Daoy (cell line): ENCODE measurements at regions not wholly inside any gene's neighbourhood (a gene's known extent, or its start where the extent isn't known, plus 50 kb on each side); places are given as distances from the start of the nearest gene placed in this dataset.
"Not testable (repeated sequence)": the region's sequence is repeated elsewhere in the genome, so short reads cannot be mapped to it uniquely, and the experiment has no call there.

Experiments
- DNase-seq: peaks from one replicate; pipeline ENCODE4 v3.0.0-alpha.2; 2015; ENCODE audit warnings: low read depth

DNA sequence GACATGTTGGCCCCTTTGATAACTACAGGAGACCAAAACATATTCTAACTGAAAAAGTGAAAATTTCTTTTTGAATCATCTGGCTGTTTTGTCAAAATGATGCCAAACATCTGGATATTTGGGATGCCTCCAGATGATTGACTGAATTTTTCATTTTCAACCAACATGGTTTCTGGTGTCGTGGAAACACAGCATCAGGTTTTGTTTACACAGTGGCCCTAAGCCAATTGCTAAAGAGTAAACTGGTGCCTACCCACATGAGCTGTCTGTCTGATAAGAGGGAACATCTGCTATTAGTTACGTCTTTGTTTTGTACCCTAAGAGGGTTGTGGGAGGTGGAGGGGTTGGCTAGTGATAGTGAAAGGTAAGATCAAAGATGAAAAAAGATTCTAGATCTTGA lies 204.8 kb downstream of the KCNK2 start:
- DNase-seq, result no peak

DNA sequence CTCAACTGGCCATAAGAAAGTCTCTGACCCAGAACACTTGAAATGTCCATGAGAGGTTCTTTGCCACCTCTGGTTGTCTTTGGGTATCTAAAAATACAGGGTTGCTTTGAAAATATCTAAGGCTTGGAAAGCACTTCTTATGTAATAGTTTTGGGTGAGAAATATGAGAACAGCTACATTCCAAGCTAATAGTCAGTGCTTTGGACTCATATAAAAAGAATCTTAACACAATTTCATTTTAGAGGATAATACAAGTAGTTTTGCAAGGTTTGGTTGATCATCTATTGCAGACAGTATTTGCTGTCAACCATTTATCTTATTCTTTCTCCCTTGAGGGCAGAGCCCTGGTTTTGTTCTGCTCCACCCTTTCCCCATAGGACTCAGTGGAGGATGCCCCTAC lies 207.5 kb downstream of the KCNK2 start:
- no peak for DNase-seq

DNA sequence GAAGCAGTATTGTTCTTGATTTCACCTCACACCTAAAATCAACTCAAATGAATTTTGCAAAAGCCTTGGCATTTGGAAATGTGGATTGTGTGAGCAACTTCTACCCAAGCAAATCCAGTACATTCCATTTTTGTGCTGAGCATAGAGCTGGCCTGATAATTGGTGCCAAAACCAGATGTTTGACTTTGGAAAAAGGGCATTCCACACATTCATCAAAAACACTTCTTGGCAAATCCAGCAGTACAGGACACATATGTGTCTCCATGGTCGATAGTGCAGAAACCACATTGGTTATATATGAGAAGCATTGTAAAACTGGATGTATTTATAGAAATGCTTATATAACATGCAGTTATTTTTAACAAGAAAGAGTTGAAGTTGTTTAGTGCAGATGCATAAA lies 210.4 kb downstream of the KCNK2 start:
- DNase-seq, result no peak

DNA sequence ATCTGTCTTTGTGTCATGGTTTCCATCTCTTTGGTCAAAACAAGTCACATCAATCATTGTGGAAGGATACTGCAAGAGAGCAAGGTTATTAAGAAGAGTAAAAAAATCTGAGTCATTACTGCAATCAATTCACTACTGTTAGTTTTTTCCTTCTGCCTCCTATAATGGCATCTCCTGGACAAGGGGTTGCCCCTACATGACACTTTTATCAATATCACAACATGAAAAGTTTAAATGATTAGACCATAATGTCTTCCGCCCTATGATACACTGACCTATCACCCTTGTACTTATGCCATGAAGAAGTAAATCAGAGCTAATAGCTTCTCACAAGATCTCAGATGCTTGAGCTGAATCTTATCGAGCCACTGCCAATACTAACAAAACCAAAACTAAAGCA lies 223.9 kb downstream of the KCNK2 start:
- DNase-seq, result no peak

DNA sequence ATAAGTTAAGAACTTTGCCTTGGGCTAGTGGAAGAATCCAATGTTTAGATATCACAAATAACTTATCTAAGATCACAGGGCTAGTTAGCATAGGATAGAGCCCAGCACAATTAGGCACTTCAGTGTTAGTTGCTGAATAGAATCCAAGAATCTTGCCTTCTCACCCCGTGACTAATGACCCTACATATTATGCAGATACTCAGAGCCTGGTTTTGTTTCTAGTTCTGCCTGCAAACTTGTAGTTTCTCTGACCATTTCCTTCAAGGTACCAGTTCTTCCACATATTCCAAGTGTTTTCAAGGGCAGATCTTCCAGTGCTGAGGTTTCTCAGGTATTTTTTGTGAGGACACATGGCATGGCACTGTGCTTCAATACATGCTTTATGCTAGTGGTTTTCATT lies 239.3 kb downstream of the KCNK2 start:
- no peak for DNase-seq

DNA sequence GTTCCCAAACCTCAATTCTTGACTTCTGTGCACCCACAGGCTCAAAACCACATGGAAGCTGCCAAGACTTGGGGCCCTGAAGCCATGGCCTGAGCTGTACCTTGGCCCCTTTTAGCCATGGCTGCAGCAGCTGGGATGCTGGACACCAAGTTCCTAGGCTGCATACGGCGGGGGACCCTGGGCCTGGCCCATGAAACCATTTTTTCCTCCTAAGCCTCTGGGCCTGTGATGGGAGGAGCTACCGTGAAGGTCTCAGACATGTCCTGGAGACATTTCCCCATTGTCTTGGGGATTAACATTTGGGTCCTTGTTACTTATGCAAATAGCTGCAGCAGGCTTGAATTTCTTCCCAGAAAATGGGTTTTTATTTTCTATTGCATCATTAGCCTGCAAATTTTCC lies 241.5 kb downstream of the KCNK2 start:
- not testable (repeated sequence) for DNase-seq

DNA sequence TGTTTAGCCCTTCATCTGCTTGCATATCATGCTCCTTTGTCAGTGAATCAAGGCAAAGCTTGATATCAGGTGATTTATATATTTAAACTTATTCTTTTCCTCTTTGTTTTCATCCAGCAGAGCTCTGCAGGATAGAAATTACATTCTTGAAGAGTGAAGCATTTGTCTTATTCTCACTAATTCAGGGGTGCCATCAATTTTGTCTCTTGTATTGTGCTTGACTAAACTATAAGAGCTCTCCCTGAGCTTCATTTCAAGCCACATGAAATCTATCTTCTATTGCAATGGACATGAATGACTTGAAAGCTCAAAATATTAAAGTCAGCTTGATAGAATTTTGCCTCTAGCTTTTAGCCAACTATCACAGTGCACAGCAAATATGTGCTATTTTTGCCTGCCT lies 236.7 kb upstream of the KCTD3 start:
- DNase-seq, result no peak

DNA sequence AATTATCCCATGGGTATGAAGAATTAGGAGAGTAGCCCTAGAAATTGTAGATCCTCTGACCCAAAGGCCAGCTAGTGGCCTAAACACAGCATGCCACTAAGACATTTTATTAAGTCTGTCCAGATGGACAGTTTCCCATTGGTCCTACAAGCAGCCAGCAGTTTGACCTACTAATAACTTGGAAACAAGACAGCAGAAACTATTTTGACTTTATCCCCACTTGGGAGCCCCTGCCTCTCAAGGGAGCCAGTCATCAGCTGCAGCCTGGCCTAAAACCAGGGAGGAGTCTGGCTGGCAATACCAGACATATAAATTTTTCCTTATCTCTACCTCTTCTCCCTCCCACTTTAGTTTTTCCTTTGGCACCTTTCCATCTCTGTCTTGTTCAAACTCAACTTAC lies 222.6 kb upstream of the KCTD3 start:
- DNase-seq, result no peak

DNA sequence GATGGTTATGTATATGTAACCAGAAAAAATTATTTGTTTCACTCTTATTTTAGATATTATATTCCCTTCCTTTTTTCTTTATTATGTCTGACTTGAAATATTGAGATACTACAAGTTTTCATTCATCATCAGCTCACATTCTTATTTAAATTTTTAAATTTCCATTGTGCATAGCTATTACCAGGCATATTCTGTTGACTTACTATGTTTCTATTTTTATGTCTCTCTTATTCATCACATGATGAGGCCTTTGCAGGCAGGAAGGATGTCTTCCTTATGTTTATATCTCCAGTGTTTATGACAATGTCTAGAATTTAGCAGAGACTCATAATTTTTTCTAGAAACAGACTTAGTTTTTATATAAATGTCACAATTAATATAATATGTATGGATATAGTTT lies 221.9 kb upstream of the KCTD3 start:
- no peak for DNase-seq

DNA sequence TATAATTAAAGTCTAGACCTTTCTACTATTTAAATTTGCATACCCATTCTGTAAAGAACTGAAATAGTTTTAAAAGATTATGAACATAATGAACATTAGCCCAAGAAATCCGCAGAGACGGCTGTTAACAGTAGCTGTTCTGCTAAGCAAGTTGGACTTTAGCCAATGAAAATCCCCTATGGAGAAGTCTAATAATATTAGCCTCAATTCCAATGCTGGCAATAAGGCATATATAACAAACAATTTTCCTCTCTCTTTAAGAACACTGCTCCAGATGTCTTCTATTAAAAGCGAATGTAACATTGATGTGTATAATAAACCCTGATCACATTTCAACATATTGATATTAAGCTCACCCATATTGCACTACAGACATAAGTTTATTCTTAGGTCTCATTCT lies 221.3 kb upstream of the KCTD3 start:
- DNase-seq, result no peak

DNA sequence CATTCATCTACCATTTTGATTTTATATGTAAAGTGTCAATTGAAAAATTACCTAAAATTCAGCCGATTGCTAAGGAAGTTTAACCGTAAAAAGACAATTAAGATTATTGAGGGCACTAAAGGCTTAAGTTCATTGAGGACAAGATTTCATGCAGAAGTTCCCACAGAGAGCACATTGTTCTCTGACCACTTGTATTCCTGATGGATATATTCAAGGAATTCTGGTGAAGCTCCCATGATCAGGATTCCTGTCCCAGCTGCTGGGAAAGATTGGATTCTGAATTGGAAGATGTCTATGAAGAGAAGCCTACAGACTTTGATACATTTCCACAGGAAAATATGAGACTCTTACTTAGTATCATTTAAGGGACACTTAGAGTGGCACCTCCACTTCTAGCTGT lies 209.2 kb upstream of the KCTD3 start:
- DNase-seq, result no peak

DNA sequence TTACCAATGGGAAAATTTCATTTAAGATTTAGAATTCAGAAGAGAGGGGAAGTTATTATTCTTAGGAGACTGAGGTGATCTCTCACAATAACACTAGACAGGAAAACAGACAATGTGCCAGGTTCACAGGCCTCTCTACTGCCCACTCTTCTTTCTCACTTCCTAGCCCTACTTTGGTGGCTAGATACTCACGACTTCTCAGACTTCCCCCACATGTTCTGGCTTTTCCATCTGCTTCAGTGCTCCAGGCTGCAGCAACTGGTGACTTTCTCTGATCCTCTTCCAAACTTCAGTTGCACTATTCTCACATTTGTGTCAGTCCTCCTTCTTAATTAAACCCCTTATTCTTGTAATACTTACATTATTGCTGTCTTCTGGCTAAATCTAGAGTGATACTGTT lies 208.7 kb upstream of the KCTD3 start:
- DNase-seq, result no peak

DNA sequence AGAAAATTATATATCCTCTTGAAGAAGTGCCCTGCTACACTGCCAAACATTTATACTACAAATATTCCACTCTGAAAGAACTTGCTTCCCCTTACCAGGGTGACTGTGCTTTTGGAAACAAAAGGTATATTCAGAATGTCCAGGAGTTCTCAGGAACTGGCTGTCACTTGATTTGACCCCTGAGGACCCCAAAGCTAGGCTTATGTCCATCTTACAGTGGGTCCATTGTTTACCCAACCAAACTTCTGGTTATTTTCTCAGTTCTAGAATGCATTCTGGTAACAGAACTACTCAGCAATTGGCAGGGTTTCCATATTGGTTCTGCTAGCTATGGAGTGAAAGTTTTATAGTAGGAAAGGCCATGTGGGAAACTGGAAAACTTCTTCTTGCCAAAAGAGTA lies 207.1 kb upstream of the KCTD3 start:
- DNase-seq, result no peak

DNA sequence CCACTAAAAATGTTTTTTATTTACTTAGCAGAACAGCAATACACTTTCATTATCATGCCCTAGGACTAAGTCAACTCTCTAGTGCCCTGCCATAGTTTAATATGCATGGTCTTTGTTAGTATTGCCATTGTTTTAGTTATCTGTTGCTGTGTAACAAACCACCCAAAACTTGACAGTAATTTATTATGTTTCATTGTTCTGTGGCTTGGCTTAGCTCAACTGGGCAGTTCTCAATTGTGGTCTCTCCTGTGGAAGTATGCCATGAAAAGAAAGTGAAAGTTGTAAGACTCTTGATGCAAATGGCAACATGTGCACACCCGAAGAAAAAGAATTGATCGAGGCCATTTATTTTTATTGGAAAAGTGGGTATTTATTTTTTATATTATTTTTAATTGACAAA lies 206.3 kb upstream of the KCTD3 start:
- DNase-seq, result peak; percentile 29

DNA sequence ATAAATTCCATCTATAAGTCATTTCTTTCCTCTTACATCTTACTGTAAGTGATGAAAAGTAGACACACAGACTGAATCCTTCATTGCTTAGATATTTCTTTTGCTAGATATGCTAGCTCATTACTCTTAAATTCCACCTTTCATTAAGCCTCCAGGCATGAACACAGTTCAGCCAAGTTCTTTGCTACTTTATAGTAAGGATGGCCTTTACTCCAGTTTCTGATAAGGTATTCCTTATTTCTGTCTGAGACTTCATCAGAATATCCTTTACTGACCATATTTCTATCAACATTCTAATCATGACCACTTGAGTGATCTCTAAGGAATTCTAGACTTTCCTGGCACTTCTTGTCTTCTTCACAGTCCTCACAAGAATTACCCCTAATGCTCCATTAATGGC lies 191.7 kb upstream of the KCTD3 start:
- no peak for DNase-seq

DNA sequence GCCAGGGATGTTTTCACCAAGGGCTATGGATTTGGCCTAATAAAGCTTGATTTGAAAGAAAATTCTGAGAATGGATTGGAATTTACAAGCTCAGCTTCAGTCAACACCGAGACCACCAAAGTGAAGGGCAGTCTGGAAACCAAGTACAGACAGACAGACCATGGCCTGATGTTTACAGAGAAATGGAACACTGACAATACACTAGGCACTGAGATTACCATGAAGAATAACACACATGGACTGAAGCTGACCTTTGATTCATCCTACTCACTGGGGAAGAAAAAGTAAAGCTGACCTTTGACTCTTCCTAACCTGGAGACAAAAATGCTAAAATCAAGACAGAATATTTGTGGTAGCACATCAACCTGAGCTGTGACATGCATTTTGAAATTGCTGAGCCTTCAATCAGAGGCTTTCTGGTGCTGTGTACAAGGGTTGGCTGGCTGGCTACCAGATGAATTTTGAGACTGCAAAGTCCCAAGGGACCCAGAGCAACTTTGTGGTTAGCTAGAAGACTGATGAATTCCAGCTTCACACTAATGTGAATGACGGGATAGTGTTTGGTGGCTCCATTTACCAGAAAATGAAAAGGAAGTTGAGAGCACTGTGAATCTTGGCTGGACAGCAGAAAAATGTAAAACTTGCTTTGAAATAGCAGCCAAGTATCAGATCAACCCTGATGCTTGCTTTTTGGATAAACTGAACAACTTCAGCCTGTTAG lies 190.4 kb upstream of the KCTD3 start:
- DNase-seq, result no peak

DNA sequence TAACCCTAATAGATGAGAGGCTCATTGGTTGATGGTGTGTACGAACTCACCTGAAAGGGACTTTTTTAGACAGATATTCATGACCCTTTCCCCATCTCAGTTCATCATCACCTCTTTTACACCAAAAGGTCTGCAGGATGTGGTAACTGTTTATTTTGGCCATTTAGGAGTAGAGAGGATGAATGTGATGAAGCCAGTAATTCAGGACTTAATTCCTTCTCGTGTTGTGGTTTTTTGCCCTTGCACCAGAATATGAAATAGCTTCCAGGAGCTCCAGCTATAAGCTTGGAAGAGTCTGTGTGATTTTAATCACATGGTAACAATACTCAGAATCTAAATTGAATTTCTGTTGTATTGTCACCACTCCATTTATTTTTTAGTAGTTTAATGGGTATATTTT lies 189.4 kb upstream of the KCTD3 start:
- DNase-seq, result no peak

DNA sequence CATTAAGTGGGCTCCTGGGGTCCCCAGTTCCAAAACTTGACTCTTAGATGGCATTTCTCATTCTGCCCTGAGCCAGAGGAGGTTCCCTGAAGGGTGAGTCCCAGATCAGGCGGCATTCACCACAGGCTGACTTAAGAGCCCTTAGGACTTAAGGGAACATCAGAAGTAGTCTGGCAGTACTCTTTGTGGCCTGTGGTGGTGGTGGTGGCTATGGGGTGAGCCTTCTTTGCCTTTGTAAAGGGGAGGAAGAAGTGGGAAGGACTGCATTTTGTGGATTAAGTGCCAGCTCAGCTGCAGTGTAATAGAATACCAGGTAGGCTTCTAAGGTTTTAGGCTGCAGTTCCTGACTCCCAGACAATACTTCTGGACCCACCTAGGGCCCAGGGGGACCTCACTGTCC lies 186.5 kb upstream of the KCTD3 start:
- DNase-seq, result no peak

DNA sequence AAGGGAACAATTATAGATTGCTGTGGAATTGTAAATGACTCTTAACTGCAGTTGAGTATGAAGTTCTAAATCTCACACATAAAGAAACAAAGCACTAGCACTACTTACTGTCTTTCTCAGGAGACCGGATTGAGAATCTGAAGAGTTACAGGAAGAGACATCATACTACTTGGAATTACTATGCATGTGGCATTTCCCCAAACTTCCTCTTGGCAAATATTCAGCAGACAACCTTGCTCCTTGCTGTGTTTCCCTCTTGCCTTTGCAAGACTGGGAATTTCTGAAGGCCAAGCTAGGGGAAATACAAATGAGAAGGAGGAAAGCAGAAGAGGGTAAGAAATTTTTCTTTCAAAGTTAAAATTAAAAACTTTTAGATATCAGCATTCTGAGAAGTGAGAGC lies 173.6 kb upstream of the KCTD3 start:
- DNase-seq, result no peak

DNA sequence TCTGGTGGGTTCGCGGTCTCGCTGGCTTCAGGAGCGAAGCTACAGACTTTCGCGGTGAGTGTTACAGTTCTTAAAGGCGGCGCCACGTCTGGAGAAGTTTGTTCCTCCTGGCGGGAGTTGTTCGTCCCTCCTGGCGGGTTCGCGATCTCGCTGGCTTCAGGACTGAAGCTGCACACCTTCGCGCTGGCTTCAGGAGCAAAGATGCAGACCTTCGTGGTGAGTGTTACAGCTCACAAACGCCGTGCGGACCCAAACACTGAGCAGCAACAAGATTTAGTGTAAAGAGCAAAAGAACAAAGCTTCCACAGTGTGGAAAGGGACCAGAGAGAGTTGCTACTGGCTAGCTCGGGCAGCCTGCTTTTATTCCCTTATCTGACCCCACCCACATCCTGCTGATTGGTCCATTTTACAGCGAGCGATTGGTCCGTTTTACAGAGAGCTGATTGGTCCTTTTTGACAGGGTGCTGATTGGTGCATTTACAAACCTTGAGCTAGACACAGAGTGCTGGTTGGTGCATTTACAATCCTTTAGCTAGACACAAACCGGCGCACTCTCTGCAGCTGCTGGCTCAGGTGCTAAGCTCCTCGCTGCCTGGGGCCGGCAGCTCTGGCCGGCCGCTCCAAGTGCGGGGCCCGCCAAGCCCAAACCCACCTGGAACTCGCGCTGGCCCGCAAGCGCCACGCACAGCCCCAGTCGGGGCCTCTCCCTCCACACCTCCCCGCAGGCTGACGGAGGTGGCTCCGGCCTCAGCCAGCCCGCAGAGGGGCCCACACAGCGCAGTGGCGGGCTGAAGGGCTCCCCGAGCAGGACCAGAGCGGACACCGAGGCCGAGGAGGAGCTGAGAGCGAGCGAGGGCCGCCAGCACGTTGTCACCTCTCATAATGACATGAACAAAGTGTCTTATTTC lies 172.8 kb upstream of the KCTD3 start:
- no peak for DNase-seq

DNA sequence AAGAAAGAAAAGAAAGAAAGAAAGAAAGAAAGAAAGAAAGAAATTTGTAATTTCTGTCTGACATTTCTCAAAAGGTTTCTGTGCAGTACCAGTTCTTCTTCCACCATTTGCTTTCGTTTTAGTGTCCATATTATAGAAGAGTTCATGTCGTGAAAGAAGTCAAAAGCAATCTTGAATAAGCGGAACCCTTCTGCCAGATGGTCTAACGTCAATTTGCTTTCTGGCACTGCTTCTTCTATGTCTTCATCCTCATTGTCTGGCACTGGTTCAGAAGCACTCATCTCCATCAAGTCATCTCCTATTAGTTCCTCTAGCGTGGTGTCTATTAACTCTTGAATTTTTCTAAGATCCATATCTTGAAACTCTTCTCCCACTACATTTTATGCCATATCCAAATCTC lies 170.0 kb upstream of the KCTD3 start:
- no peak for DNase-seq

DNA sequence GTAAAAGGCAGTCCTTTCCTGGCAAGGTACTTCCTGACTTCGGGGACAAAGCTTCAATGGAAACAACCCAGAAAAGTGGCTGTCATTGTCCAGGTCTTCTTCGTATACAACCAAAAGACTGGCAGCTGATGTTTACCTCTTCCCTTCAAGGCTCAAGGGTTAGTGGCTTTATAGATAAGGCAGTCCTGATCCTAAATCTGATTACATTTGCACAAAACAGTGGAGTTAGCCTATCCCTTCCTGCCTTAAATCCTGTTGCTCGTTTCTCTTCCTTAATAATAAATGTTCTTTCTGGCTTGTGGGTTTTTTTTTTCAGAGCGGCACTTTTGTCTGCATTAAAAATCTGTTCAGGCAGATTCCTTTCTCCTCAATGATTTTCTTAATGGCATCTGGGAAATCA lies 169.3 kb upstream of the KCTD3 start:
- no peak for DNase-seq

DNA sequence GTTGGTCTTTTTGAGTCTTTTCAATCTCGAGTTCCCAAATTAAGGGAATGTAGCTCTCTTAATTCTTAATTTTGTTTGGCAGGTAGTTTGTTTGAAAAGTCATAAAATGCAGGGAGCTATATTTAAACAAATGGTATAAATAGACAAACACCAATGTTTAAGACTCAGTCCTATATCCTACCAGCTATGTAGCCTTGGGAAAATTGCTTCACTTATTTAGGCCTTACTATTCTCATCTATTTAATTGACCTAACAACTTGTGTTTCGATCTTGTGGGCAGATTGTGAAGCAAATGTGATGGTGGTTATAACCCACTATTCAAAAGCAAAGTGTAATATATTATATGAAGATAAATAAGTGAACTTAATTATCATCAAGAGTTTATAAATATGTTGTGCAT lies 167.3 kb upstream of the KCTD3 start:
- DNase-seq, result no peak

DNA sequence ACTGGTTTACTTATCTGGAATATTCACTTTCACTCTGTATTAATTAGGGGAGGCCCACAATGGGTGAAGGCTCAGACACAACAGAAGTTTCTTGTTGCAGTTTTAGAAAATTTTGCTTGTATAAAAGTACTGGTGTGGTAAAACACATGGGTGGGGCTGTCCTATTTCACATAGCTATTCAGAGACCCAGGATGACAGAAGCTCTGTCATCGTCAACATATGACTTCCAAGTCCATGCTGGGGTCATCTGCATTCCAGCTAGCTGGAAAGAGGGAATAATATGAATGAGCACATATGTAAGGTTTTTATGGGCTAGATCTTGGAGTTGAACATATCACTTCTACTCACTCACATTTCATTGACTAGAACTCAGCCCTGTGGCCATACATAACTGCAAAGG lies 166.4 kb upstream of the KCTD3 start:
- DNase-seq, result no peak
